Activated CD8-positive, alpha-beta memory T cell treated with anti-CD3 and anti-CD28 coated beads, Interleukin-2, amount 50 U/mL, for 1 hour (primary cell): ENCODE measurements at regions not wholly inside any gene's neighbourhood (a gene's known extent, or its start where the extent isn't known, plus 50 kb on each side); places are given as distances from the start of the nearest gene placed in this dataset.
"Not testable (repeated sequence)": the region's sequence is repeated elsewhere in the genome, so short reads cannot be mapped to it uniquely, and the experiment has no call there.

Experiments used
- DNase-seq: peaks from one replicate; pipeline ENCODE4 v3.0.0-alpha.2; 2020; ENCODE audit errors: extremely low read depth

DNA sequence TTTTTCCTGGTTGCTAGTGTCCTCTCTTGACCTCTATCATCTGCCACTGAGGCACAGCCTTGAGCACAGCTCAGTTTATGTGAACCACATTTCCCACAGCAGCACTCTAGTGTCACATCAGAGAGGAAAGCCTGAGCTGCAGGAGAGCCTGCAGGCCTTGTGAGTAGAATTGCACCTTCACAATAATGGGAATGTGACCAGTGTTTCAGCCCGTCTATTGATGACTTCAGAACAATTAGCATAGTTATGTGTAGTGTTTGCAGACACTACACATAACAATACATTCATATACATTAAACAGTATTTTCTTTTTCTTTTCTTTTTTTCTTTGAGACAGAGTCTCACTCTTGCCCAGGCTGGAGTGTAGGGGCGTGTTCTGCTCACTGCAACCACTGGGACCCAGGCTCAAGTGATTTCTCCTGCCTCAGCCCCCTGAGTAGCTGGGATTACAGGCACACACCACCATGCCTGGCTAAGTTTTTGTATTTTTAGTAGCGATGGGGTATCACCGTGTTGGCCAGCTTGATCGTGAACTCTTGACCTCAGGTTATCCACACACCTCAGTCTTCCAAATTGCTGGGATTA is 108.0 kb upstream of the LRRC3B start:
- not testable (repeated sequence) for DNase-seq

- no peak for DNase-seq
These were observed 107.2 kb upstream of the LRRC3B start for GRCh38 chr3:26515351-26515750.

DNA sequence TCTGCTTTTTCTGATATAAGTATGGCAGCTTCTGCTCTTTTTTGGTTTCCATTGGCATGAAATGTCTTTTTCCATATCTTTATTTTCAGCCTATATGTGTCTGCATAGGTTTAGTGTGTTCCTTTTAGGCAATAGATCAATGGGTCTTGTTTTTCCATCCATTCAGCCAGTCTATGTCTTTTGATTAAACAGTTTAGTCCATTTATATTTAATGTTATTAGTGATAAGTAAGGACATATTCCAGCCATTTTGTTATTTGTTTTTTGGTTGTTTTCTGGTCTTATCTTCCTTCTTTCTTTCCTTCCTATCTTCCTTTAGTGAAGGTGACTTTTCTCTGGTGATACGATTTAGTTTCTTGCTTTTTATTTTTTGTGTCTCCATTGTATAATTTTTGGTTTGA is 101.3 kb upstream of the LRRC3B start:
- DNase-seq: no peak

DNA sequence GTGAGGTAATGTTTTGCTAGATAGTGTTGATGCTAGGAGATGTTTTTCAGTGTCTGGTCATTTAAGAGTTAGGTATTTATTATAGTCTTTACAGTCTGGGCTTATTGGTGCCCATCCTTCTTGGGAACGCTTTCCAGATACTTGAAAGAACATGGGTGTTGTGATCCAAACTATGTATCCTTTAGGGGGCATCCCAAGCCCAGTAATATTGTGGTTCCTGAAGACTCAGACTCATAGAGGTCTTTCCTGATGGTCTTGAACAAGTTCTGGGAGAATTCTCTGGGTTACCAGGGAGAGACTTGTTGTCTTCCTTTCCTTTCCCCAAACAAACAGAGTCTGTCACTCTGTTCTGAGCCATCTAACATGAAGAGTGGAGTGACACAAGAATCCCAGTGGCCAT is 99.7 kb upstream of the LRRC3B start:
- no peak for DNase-seq

GRCh38 chr3:26525013-26525412 is 97.6 kb upstream of the LRRC3B start:
- no peak for DNase-seq

- no peak for DNase-seq
These were observed 87.4 kb upstream of the LRRC3B start for GRCh38 chr3:26535151-26535550.

DNA sequence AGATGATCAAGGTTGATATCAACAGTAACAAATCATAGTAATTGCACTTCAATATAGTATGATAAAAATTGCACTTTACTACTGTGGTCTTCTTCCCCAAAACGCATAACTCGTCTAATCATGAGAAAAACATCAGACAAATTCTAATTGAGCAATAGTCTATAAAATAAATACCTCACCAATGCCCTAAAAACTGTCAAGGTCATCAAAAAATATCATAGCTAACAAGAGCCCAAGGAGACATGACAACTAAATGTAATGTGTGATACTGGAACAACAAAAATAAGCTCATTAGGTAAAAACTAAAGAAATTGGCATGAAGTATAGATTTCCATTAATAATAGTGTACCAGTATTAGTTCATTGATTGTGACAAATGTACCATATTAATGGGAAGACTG is 85.6 kb upstream of the LRRC3B start:
- DNase-seq: no peak

GRCh38 chr3:26550413-26550812 is 72.2 kb upstream of the LRRC3B start:
- no peak for DNase-seq

- DNase-seq: no peak
These were observed 65.9 kb upstream of the LRRC3B start for GRCh38 chr3:26556637-26557036.

DNA sequence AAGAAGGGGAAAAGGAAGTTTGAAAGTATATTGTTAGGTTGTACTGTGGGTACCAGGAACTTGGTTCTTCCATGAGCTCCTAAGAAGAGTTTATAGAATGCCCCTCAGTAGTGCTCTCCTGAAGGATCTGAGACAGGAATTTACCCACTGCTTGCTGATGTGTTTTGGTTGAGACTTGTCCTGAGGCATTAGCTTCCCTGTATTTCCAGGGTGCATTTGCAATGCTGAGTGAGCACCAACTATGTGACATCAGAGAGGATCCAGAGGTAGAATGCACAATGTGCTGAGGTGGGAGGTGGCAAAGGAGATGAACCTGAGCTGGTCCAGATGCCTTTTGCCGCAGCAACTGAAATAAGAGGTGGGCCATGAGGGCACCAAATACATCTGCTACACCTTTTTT is 64.3 kb upstream of the LRRC3B start:
- DNase-seq: no peak

DNA sequence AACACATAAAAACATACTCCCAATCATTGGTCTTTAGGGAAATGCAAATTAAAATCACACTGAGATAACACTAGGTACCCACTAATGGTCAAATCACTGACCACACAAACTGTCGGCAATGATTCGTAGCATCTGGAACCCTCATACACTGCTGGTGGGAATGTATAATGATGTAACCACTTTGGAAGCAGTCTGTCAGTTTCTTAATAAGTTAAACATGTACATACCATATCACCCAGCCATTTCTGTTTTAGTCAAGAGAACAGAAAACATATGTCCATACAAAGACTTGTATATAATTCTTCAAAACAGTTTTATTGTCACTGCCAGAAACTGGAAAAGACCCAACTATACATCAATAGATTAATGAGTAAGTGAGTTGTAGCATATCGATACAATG is 63.3 kb upstream of the LRRC3B start:
- DNase-seq: no peak

- DNase-seq: no peak
These were observed 62.5 kb upstream of the LRRC3B start for GRCh38 chr3:26560081-26560480.

DNA sequence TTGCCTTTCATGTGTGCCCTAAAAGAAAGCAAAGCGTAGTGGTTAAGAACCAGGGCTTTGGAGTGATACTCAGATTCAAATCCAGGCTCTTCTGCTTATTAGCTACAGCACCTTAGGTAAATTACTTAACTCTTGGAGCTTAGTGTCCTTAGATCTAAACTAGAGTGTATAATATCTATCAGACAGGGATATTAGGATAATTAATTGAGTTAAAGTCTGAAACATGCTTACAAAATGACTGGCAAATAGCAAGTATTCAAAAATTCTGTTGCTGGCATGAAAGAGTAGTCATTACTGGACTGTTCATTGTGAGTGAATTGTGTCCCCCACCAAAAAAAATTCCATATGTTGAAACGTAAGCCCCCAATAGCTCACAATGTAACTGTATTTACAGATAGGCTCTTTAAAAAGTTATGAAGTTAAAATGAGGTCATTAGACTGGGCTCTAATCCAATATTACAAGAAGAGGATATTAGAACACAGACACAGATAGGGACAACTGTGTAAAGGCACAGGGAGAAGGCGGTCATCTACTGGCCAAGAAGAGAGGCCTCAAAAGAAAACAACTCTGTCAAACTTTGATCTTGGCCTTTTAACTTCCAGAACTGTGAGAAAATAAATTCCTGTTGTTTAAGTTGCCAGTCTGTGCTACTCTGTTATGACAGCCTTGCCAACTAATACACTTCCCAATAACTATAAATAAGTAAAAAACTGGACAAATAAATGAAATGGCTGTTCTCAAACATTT is 60.4 kb upstream of the LRRC3B start:
- no peak for DNase-seq
